ENCODE measurements at regions not wholly inside any gene's neighbourhood (a gene's known extent, or its start where the extent isn't known, plus 50 kb on each side); places are given as distances from the start of the nearest gene placed in this dataset.

DNA sequence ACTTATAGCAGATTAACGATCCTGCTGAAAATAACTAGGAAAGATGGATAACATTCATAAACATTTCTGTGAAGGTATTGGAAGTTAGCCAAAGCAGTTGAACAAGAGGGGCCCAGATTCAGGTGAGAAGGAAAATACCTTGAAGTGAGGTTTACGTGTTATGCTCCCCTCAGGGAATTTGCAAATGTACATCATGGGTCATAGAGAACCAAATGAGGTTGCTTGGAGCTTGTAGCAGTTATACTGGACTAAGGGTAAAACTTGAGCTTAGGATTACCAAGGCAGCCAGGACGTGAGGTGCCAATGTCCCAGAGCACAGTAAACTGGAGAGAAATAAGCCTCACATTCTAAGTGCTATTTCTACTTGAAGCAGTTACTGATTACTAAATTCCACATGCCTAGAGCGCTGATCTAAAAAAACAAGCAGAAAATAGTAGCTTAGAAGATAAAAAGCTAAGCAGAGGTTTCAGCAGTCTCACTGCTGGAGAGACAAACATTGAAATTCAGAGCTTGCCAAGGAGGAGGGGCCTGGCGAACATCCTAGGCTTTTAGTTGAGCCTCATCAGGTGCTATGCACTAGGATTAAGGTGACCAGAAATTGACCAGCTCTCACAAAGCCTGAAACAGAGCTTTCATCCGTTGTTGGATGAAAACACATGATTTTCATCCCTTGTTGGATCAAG is 136.7 kb upstream of the FAM20A start:
- Histone ChIP-seq H3K36me3 (ENCODE audit: control insufficient read depth in 1 of 2, insufficient read depth in 2 of 2, low read length in 1 of 2) (no peaks in the 10 kb centered on the region), H3K27ac (ENCODE audit: low read depth in 1 of 2, low read length in 2 of 2) (no peak overlapping the region), H3K9me3 (ENCODE audit: control insufficient read depth, low read length) (no peaks in the 10 kb centered on the region), H3K4me3 (ENCODE audit: low read length in 2 of 2) (no peak overlapping the region), H3K27me3 (ENCODE audit: control insufficient read depth in 1 of 2, insufficient read depth in 2 of 2, low read length in 1 of 2) (no peaks in the 10 kb centered on the region), H3K4me1 (ENCODE audit: control insufficient read depth in 1 of 2, insufficient read depth in 2 of 2, low read length in 2 of 2) (peaks cover 7 to 8% of the 10 kb centered on the region in 2 donors)
- WGBS, 2 donors: 43 to 53% methylated on average over 6 of the region's 6 CpGs
- DNase-seq: no peak
- intact Hi-C loops (cut with DNase I): loop anchor here in 1 of 2 donors (5.0 kb wide), 1 partner anchor 51 kb away; no protein-coding TSS in a partner anchor
- ATAC-seq (ENCODE audit: low FRiP score): no peak

DNA sequence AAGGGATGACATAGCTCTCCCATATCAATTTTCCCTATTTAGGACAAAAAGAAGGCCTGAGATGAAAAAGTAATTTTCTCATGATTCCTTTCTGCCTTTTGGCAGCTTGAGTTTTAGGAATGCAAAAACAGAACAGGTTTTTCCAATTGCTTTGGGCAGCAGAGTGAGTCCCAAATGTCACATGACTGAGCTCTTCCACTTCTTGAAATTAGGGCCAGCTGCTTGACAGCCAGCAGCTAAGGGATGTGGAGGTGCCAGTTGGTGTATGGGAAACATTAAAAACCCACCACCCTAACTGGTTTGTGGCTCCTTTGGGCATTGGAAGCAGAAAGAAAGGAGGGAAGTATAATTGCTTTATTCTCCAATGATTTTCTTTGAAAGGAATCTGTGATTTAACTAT is 133.8 kb upstream of the FAM20A start:
- DNase-seq: no peak
- Histone ChIP-seq H3K27me3 (ENCODE audit: control insufficient read depth in 1 of 2, insufficient read depth in 2 of 2, low read length in 1 of 2) (no peaks in the 10 kb centered on the region), H3K9me3 (ENCODE audit: control insufficient read depth, low read length) (no peaks in the 10 kb centered on the region), H3K4me1 (ENCODE audit: control insufficient read depth in 1 of 2, insufficient read depth in 2 of 2, low read length in 2 of 2) (peaks cover 7 to 8% of the 10 kb centered on the region in 2 donors), H3K27ac (ENCODE audit: low read depth in 1 of 2, low read length in 2 of 2) (peak overlapping the region in 1 of 2 donors; percentile 62), H3K4me3 (ENCODE audit: low read length in 2 of 2) (no peak overlapping the region), H3K36me3 (ENCODE audit: control insufficient read depth in 1 of 2, insufficient read depth in 2 of 2, low read length in 1 of 2) (no peaks in the 10 kb centered on the region)
- no peak for ATAC-seq (ENCODE audit: low FRiP score)
- intact Hi-C loops (cut with DNase I): loop anchor here in 1 of 2 donors (5.0 kb wide), 1 partner anchor 48 kb away; no protein-coding TSS in a partner anchor

GRCh38 chr17:68734187-68734900 is 133.2 kb upstream of the FAM20A start:
- WGBS, 2 donors: 39 to 44% methylated on average over 6 of the region's 6 CpGs
- no peaks in the 10 kb centered on the region for H3K27me3 ChIP-seq (ENCODE audit: control insufficient read depth in 1 of 2, insufficient read depth in 2 of 2, low read length in 1 of 2)
- no peak overlapping the region for H3K4me3 ChIP-seq (ENCODE audit: low read length in 2 of 2)
- H3K9me3 ChIP-seq (ENCODE audit: control insufficient read depth, low read length): no peaks in the 10 kb centered on the region
- intact Hi-C loops (cut with DNase I): no loop called here
- no peak for DNase-seq
- no peak overlapping the region for H3K27ac ChIP-seq (ENCODE audit: low read depth in 1 of 2, low read length in 2 of 2)
- H3K36me3 ChIP-seq (ENCODE audit: control insufficient read depth in 1 of 2, insufficient read depth in 2 of 2, low read length in 1 of 2): no peaks in the 10 kb centered on the region
- peaks cover 7 to 8% of the 10 kb centered on the region in 2 donors for H3K4me1 ChIP-seq (ENCODE audit: control insufficient read depth in 1 of 2, insufficient read depth in 2 of 2, low read length in 2 of 2)
- ATAC-seq (ENCODE audit: low FRiP score): no peak

DNA sequence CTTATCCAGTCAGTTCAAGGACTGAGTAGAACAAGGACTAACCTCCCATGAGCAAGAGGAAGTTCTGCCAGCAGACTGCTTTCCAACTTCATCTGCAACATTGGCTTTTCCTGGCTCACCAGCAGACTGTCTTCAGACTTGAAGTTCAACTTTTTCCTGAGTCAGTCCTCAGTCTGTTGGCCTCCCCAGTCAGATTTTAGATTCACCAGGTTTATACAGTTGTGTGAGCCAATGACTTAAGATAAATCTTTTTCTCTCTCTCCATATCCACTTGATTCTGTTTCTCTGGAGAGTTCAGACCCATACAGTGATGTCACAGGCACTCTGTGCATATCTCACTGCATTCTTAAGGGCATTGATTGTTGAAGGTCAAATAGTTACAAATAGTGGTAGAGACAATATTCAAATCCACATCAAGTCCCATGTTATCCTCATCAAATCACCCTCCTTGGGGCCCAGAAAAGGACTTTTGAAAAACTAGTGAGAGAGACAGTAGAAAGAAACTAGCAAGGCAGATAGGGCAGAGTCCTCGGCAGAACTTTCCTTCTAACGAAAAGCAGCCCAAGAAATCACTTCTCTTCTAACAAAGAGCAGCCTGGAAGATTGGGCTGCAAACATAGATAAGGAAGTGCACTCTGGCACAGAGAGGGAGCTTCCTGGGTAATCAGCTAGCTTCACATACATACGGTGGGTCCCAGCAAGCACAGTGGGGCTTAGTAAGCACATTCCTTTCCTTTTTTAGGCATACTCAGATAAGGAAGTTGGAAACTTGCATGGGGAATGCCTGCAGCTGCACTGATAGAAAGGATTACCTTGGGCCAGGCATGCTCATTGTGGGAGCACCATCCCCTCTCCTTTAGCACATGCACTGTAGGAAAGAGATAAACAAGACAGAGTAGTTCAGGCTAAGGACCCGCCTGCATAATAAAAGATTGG is 132.3 kb upstream of the FAM20A start:
- Histone ChIP-seq H3K27ac (ENCODE audit: low read depth in 1 of 2, low read length in 2 of 2) (peak overlapping the region; percentile 79 to 88), H3K4me1 (ENCODE audit: control insufficient read depth in 1 of 2, insufficient read depth in 2 of 2, low read length in 2 of 2) (peaks cover 7 to 8% of the 10 kb centered on the region in 2 donors), H3K27me3 (ENCODE audit: control insufficient read depth in 1 of 2, insufficient read depth in 2 of 2, low read length in 1 of 2) (no peaks in the 10 kb centered on the region), H3K9me3 (ENCODE audit: control insufficient read depth, low read length) (no peaks in the 10 kb centered on the region), H3K36me3 (ENCODE audit: control insufficient read depth in 1 of 2, insufficient read depth in 2 of 2, low read length in 1 of 2) (no peaks in the 10 kb centered on the region), H3K4me3 (ENCODE audit: low read length in 2 of 2) (no peak overlapping the region)
- 15 to 21% methylated on average over 4 of the region's 4 CpGs for WGBS, 2 donors
- DNase-seq (peak in 1 of 2 donors; percentile 70), ATAC-seq (ENCODE audit: low FRiP score) (peak; percentile 63)
- intact Hi-C loops (cut with DNase I): no loop called here

DNA sequence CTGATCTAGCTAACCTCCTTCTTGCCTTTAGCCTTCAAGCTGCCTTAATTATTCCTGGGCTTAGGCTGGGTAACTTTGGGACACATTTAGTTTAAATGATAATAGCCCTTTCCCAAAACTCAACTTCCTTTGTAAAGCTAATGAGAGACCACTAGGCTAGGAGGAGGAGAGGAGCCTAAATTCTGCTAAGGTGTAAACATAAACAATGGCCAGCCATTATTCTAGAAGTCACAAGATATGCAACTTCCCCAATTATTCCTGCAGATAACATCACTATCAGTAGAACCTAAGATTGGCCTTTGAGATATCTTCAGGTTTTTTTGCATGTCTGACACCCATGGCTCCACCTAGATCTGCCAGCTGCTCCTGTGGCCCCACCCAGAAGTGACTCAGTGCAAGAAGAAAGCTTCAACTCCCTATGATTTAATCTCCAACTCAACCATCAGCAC is 131.2 kb upstream of the FAM20A start:
- intact Hi-C loops (cut with DNase I): no loop called here
- H3K36me3 ChIP-seq (ENCODE audit: control insufficient read depth in 1 of 2, insufficient read depth in 2 of 2, low read length in 1 of 2): no peaks in the 10 kb centered on the region
- peaks cover 7 to 8% of the 10 kb centered on the region in 2 donors for H3K4me1 ChIP-seq (ENCODE audit: control insufficient read depth in 1 of 2, insufficient read depth in 2 of 2, low read length in 2 of 2)
- no peak overlapping the region for H3K4me3 ChIP-seq (ENCODE audit: low read length in 2 of 2)
- DNase-seq: no peak
- ATAC-seq (ENCODE audit: low FRiP score): no peak
- H3K27ac ChIP-seq (ENCODE audit: low read depth in 1 of 2, low read length in 2 of 2): no peak overlapping the region
- H3K27me3 ChIP-seq (ENCODE audit: control insufficient read depth in 1 of 2, insufficient read depth in 2 of 2, low read length in 1 of 2): no peaks in the 10 kb centered on the region
- H3K9me3 ChIP-seq (ENCODE audit: control insufficient read depth, low read length): no peaks in the 10 kb centered on the region

GRCh38 chr17:68731465-68731864 is 130.3 kb upstream of the FAM20A start:
- DNase-seq (no peak), ATAC-seq (ENCODE audit: low FRiP score) (no peak)
- intact Hi-C loops (cut with DNase I): no loop called here
- H3K4me1 ChIP-seq (ENCODE audit: control insufficient read depth in 1 of 2, insufficient read depth in 2 of 2, low read length in 2 of 2): peaks cover 7 to 8% of the 10 kb centered on the region in 2 donors
- 60 to 83% methylated on average over 4 of the region's 4 CpGs for WGBS, 2 donors
- no peak overlapping the region for H3K4me3 ChIP-seq (ENCODE audit: low read length in 2 of 2)
- no peaks in the 10 kb centered on the region for H3K36me3 ChIP-seq (ENCODE audit: control insufficient read depth in 1 of 2, insufficient read depth in 2 of 2, low read length in 1 of 2)
- no peaks in the 10 kb centered on the region for H3K27me3 ChIP-seq (ENCODE audit: control insufficient read depth in 1 of 2, insufficient read depth in 2 of 2, low read length in 1 of 2)
- H3K9me3 ChIP-seq (ENCODE audit: control insufficient read depth, low read length): no peaks in the 10 kb centered on the region
- no peak overlapping the region for H3K27ac ChIP-seq (ENCODE audit: low read depth in 1 of 2, low read length in 2 of 2)

DNA sequence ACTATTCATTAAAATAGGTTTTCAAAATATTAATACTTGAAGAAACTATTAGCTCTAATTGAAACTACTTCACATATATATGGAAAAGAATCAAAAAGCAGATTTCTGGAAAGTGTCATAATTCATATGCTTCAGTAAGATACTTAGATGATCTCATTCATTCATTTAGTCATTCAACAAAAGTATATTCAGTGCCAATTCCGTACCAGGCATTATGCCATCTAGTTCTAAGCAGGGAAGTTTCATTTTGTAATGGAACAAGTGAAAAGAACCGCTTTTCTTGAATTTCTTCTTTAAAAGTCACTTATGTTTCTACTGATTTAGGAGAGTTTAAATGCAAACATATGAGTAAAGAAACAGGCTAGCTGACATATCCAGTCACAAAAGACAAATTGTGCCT is 118.3 kb upstream of the FAM20A start:
- no peak overlapping the region for H3K4me3 ChIP-seq (ENCODE audit: low read length in 2 of 2)
- 2 to 8% methylated on average over 2 of the region's 2 CpGs for WGBS, 2 donors
- intact Hi-C loops (cut with DNase I): no loop called here
- DNase-seq (no peak), ATAC-seq (ENCODE audit: low FRiP score) (no peak)
- no peaks in the 10 kb centered on the region for H3K36me3 ChIP-seq (ENCODE audit: control insufficient read depth in 1 of 2, insufficient read depth in 2 of 2, low read length in 1 of 2)
- no peaks in the 10 kb centered on the region for H3K4me1 ChIP-seq (ENCODE audit: control insufficient read depth in 1 of 2, insufficient read depth in 2 of 2, low read length in 2 of 2)
- no peaks in the 10 kb centered on the region for H3K27me3 ChIP-seq (ENCODE audit: control insufficient read depth in 1 of 2, insufficient read depth in 2 of 2, low read length in 1 of 2)
- H3K27ac ChIP-seq (ENCODE audit: low read depth in 1 of 2, low read length in 2 of 2): no peak overlapping the region
- no peaks in the 10 kb centered on the region for H3K9me3 ChIP-seq (ENCODE audit: control insufficient read depth, low read length)

DNA sequence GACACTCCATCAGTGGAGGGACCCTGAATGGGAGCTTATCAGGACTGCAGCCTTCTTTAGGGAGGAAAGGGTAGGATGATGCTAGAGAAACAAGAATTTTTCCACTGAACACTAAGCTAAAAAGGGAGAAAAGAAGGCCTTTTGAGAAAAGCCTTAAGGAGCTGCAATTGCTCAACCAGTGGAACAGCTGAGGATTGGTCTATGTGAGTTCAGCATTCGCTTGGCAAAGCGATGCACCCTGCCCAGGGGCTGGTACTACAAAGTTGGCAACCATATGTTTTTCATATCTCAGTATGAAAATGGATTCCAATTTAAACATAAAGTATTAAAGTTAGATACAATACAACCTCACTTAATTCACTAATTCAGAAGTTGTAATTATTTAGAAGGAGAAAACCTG is 117.8 kb upstream of the FAM20A start:
- 9 to 11% methylated on average over 2 of the region's 2 CpGs for WGBS, 2 donors
- no peak overlapping the region for H3K27ac ChIP-seq (ENCODE audit: low read depth in 1 of 2, low read length in 2 of 2)

More for the DNA sequence above, 117.8 kb upstream of the FAM20A start:
- Histone ChIP-seq H3K9me3 (ENCODE audit: control insufficient read depth, low read length) (no peaks in the 10 kb centered on the region), H3K4me3 (ENCODE audit: low read length in 2 of 2) (no peak overlapping the region), H3K36me3 (ENCODE audit: control insufficient read depth in 1 of 2, insufficient read depth in 2 of 2, low read length in 1 of 2) (no peaks in the 10 kb centered on the region), H3K4me1 (ENCODE audit: control insufficient read depth in 1 of 2, insufficient read depth in 2 of 2, low read length in 2 of 2) (no peaks in the 10 kb centered on the region), H3K27me3 (ENCODE audit: control insufficient read depth in 1 of 2, insufficient read depth in 2 of 2, low read length in 1 of 2) (no peaks in the 10 kb centered on the region)
- DNase-seq (no peak), ATAC-seq (ENCODE audit: low FRiP score) (no peak)
- intact Hi-C loops (cut with DNase I): no loop called here

Data from aorta (tissue), 5 donors.